Psoas muscle (tissue), 7 donors: ENCODE measurements at regions not wholly inside any gene's neighbourhood (a gene's known extent, or its start where the extent isn't known, plus 50 kb on each side); places are given as distances from the start of the nearest gene placed in this dataset.

Experiments used
- ATAC-seq, 4 donors: fragments of 200-7000 bp; cut with Tn5 transposase; one replicate each; pipeline ENCODE4 v1.9.1; 2020; ENCODE audit warnings: moderate library complexity in 3 of 4, mild to moderate bottlenecking in 2 of 4
- DNase-seq, 2 donors: peaks; one replicate each; pipeline ENCODE4 v3.0.0-alpha.2; 2020
- H3K27ac ChIP-seq: fragments of 200-600 bp; one replicate; pipeline ENCODE4 v1.8.0; 2022
- H3K27me3 ChIP-seq, 3 donors: fragments of 200-600 bp in 1 of 3; one replicate each; pipeline versions ENCODE4 v1.6.1 to v1.8.0; 2013 to 2022; ENCODE audit warnings: low read length in 2 of 3, mild to moderate bottlenecking in 2 of 3, moderate library complexity in 1 of 3; ENCODE audit not compliant: insufficient read depth in 3 of 3
- H3K36me3 ChIP-seq, 2 donors: fragments of 200-600 bp in 1 of 2; one replicate each; pipeline versions ENCODE4 v1.6.1 to v1.8.0; 2013 to 2022; ENCODE audit warnings: low read depth in 1 of 2, mild to moderate bottlenecking in 1 of 2, moderate library complexity in 1 of 2; ENCODE audit not compliant: insufficient read depth in 1 of 2
- H3K4me1 ChIP-seq: fragments of 200-600 bp; one replicate; pipeline ENCODE4 v1.8.0; 2022
- H3K4me3 ChIP-seq: fragments of 200-600 bp; one replicate; pipeline ENCODE4 v1.8.0; 2022; ENCODE audit warnings: mild to moderate bottlenecking
- H3K9me3 ChIP-seq: fragments of 200-600 bp; one replicate; pipeline ENCODE4 v1.8.0; 2022
- CTCF ChIP-seq: fragments of 200-600 bp; IDR thresholded peaks from one replicate; pipeline ENCODE4 v1.8.0; 2022; ENCODE audit warnings: antibody characterized with exemption
- WGBS, 3 donors: extraction: QIAGEN DNeasy Blood & Tissue Kit; methylation state at CpG; one replicate each; pipeline versions ENCODE4 v1.1.6 to v1.1.7; 2013; 5-methylcytosine and 5-hydroxymethylcytosine counted together
- intact Hi-C, 2 donors: fragments of 100-400 bp; cut with DNase I; formaldehyde crosslinking; loops; one replicate each; pipeline versions ENCODE4 v1.11.0 to v1.14.2; 2022
- donor health status: healthy with polysubstance abuse.
- donor health status: DM: no; HTN: no; CAD: no; lungs with moderate emphysema.
- donor health status: Bipolar disorder and iron deficiency.
- donor health status: healthy.
- donor health status: DM: yes; HTN: yes; CAD: no.
- donor health status: DM: no; HTN: no; CAD: no.
- donor health status: DM: yes; HTN: yes; CAD: no.

DNA sequence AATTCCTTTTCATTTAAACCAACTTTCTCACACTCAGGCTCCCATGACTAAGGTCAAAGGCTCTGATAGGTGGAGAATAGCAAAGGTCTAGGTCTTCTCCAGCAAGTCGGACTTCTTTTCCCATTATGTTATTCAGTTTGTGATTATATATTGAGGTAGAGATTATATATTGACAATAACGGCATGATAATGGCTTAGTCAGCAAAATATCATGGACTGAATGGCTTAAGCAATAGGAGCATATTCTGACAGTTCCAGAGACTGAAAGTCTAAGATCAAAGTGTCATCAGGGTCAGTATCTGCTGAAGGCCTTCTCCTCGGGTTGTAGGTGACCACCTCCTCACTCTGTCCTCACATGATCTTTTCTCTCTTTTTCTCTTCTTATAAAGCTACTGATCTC lies 1251.4 kb downstream of the ROBO1 start:
- Histone ChIP-seq H3K36me3 (no peaks in the 10 kb centered on the region), H3K27ac (no peak overlapping the region), H3K4me3 (no peak overlapping the region), H3K9me3 (no peaks in the 10 kb centered on the region), H3K27me3 (no peaks in the 10 kb centered on the region), H3K4me1 (no peaks in the 10 kb centered on the region)
- DNase-seq (no peak), ATAC-seq (no peak)
- no peak for TF ChIP-seq CTCF
- 83 to 88% (median 87%) methylated on average over 3 of the region's 3 CpGs for WGBS, 3 donors
- intact Hi-C loops, result no loop called here

GRCh38 chr3:78516937-78517336 lies 1250.9 kb downstream of the ROBO1 start:
- TF ChIP-seq CTCF, result no peak
- H3K9me3 ChIP-seq, result no peaks in the 10 kb centered on the region
- no peak for ATAC-seq
- H3K27me3 ChIP-seq, result no peaks in the 10 kb centered on the region
- H3K4me3 ChIP-seq, result no peak overlapping the region
- intact Hi-C loops, result no loop called here
- H3K36me3 ChIP-seq, result no peaks in the 10 kb centered on the region
- no peak overlapping the region for H3K27ac ChIP-seq
- H3K4me1 ChIP-seq, result no peaks in the 10 kb centered on the region
- DNase-seq, result no peak

- H3K27me3 ChIP-seq, result no peaks in the 10 kb centered on the region
- H3K9me3 ChIP-seq, result no peaks in the 10 kb centered on the region
Observed at GRCh38 chr3:78517965-78518364, 1249.8 kb downstream of the ROBO1 start.

GRCh38 chr3:78519281-78519680 lies 1248.5 kb downstream of the ROBO1 start:
- DNase-seq (no peak), ATAC-seq (no peak)
- intact Hi-C loops, result no loop called here
- H3K9me3 ChIP-seq, result no peaks in the 10 kb centered on the region
- no peaks in the 10 kb centered on the region for H3K27me3 ChIP-seq
- H3K4me1 ChIP-seq, result no peaks in the 10 kb centered on the region
- H3K4me3 ChIP-seq, result no peak overlapping the region
- TF ChIP-seq CTCF, result no peak
- no peaks in the 10 kb centered on the region for H3K36me3 ChIP-seq
- WGBS, 3 donors, result 26 to 33% (median 29%) methylated on average over 2 of the region's 2 CpGs
- no peak overlapping the region for H3K27ac ChIP-seq

More at GRCh38 chr3:78517965-78518364, 1249.8 kb downstream of the ROBO1 start:
- H3K4me3 ChIP-seq, result no peak overlapping the region
- no peak for ATAC-seq
- TF ChIP-seq CTCF, result no peak
- no peaks in the 10 kb centered on the region for H3K36me3 ChIP-seq
- H3K4me1 ChIP-seq, result no peaks in the 10 kb centered on the region
- H3K27ac ChIP-seq, result no peak overlapping the region
- WGBS, 3 donors, result 19 to 33% (median 20%) methylated on average over 1 of the region's 1 CpG
- no peak for DNase-seq
- intact Hi-C loops, result no loop called here

DNA sequence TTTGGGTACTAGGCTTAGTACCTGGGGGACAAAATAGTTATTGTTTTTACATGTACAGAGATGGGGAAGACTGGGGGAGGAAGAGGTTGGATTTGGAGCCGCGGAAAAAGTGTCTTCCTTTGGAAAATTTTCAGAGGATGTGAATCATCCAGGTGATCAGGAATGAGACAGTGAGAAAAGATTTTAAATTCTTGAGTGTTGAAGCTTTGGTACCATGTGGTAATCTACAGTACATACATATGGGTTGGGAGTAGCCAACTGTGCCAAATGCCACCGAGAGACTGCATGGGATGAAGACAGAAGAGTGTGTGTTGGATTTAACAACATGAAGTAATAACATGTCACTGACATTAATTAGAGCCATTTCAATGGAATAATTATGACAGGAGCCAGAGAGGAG lies 1238.2 kb downstream of the ROBO1 start:
- H3K4me3 ChIP-seq, result no peak overlapping the region

More for the DNA sequence above, 1238.2 kb downstream of the ROBO1 start:
- Histone ChIP-seq H3K4me1 (no peaks in the 10 kb centered on the region), H3K27me3 (no peaks in the 10 kb centered on the region), H3K9me3 (no peaks in the 10 kb centered on the region), H3K36me3 (no peaks in the 10 kb centered on the region), H3K27ac (no peak overlapping the region)
- no peak for TF ChIP-seq CTCF
- no peak for ATAC-seq
- DNase-seq, result no peak
- 51 to 80% (median 53%) methylated on average over 3 of the region's 3 CpGs for WGBS, 3 donors
- intact Hi-C loops, result no loop called here
